ENCODE measurements at regions not wholly inside any gene's neighbourhood (a gene's known extent, or its start where the extent isn't known, plus 50 kb on each side); places are given as distances from the start of the nearest gene placed in this dataset.

DNA sequence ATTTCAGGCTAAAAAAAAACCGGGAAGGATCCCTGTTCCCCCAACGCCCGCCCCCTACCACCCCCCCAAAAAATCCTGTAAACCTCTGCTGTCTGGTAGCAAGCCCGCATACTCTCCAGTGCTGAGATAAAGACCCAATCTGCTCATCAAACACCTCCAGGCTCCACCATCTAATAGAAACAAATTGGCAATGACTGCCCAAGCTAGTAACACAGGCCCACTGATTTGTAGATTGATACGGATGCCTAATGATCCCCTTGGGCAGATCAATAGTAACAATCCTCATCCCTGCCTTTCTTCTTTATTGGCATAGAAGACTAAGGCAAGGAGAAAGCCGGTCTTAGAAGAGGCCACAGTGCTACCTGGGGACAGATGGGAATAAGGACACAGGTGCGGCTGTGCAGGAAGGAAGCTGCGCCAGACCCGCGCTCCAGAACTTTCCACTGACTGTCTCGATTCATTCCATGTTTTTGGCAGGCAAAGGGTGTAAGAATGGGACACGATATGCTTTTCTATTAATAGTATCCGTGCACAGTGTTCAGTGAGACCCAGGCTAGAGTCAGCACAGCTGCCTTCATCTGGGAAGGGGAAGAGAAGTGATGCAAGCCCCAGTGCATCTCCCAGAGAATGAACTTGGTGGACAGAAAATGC lies 407.6 kb upstream of the PSMD7 start:
- Histone ChIP-seq H3K27ac (ENCODE audit: insufficient read depth in 1 of 2, low read depth in 1 of 2, low read length in 2 of 2, poor library complexity in 1 of 2, severe bottlenecking in 2 of 2) (no peak overlapping the region), H3K9me3 (ENCODE audit: control extremely low read depth in 1 of 5, control insufficient read depth in 4 of 5, insufficient read depth in 2 of 5, low read depth in 1 of 5, low read length in 4 of 5) (peaks cover 0 to 2% (median 0%) of the 10 kb centered on the region in 5 experiments), H3K4me3 (ENCODE audit: control insufficient read depth in 1 of 7, extremely low read depth in 1 of 7, insufficient read depth in 4 of 7, low read depth in 2 of 7, low read length in 6 of 7) (no peak overlapping the region), H3K4me1 (ENCODE audit: control extremely low read depth in 1 of 4, control insufficient read depth in 4 of 4, insufficient read depth in 4 of 4, low read length in 3 of 4) (peaks cover 0 to 5% (median 0%) of the 10 kb centered on the region in 4 experiments), H3K27me3 (replicated peaks in 2 of 5; ENCODE audit: control insufficient read depth in 4 of 5, insufficient read depth in 5 of 5, low read length in 4 of 5) (peaks cover 5 to 67% (median 27%) of the 10 kb centered on the region in 5 experiments), H3K36me3 (ENCODE audit: control insufficient read depth in 4 of 4, insufficient read depth in 4 of 4, low read length in 3 of 4) (no peaks in the 10 kb centered on the region)
- WGBS (ENCODE audit: insufficient coverage) = 78% methylated on average over 8 of the region's 13 CpGs
- ChIA-PET POLR2A (no interaction called here), CTCF (interaction anchor here (0.9 kb wide), 1 partner anchor 9 kb away, joined by 3 read pairs; no protein-coding TSS in a partner anchor)
- DNase-seq = no peak

DNA sequence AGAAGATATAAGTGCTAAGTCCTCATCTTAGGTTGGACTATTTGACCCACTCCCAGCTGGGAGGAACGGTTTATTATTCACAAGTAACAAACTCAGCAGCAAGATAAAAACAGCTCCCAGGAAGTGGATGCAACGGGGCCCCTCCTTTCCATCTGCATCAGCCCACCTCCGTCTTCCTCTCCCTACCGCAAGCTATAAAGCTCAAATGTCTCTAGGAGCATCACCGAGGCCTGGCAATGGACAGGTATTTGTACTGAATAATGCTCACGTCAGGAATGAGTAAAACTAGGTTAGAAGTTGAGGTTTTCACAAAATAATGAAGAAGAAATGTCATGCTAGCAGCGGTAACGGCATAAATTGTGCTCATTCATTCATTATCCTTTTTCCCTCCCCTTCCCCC lies 408.7 kb upstream of the PSMD7 start:
- no peak overlapping the region for H3K27ac ChIP-seq (ENCODE audit: insufficient read depth in 1 of 2, low read depth in 1 of 2, low read length in 2 of 2, poor library complexity in 1 of 2, severe bottlenecking in 2 of 2)
- DNase-seq = no peak
- peaks cover 0 to 2% (median 0%) of the 10 kb centered on the region in 5 experiments for H3K9me3 ChIP-seq (ENCODE audit: control extremely low read depth in 1 of 5, control insufficient read depth in 4 of 5, insufficient read depth in 2 of 5, low read depth in 1 of 5, low read length in 4 of 5)
- no peak overlapping the region for H3K4me3 ChIP-seq (ENCODE audit: control insufficient read depth in 1 of 7, extremely low read depth in 1 of 7, insufficient read depth in 4 of 7, low read depth in 2 of 7, low read length in 6 of 7)
- POLR2A ChIA-PET = no interaction called here
- H3K4me1 ChIP-seq (ENCODE audit: control extremely low read depth in 1 of 4, control insufficient read depth in 4 of 4, insufficient read depth in 4 of 4, low read length in 3 of 4) = peaks cover 0 to 5% (median 0%) of the 10 kb centered on the region in 4 experiments
- 0% methylated on average over 1 of the region's 8 CpGs for WGBS (ENCODE audit: insufficient coverage)
- CTCF ChIA-PET = interaction anchor here (0.9 kb wide), 1 partner anchor 8 kb away, joined by 3 read pairs; no protein-coding TSS in a partner anchor
- H3K27me3 ChIP-seq (replicated peaks in 2 of 5; ENCODE audit: control insufficient read depth in 4 of 5, insufficient read depth in 5 of 5, low read length in 4 of 5) = peaks cover 4 to 69% (median 25%) of the 10 kb centered on the region in 5 experiments
- H3K36me3 ChIP-seq (ENCODE audit: control insufficient read depth in 4 of 4, insufficient read depth in 4 of 4, low read length in 3 of 4) = no peaks in the 10 kb centered on the region

DNA sequence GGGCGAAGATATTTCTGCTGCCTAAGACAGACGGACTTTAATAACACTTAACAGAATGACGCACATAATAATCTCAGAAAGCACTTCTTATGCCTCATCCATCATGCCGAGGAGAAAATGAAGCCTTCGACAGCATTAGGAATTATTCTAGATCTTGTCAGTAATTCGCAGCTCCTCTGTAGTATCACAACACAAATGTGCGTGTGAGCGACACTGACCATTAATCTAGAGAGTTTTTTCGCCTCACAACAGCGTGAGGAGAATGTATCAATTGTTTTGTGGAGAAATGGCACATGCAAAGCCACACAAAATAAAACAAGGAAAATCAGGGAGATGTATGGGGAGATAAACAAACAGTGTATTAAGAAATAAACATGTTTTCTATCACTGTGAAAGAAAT lies 410.2 kb upstream of the PSMD7 start:
- 97% methylated on average over 8 of the region's 10 CpGs for WGBS (ENCODE audit: insufficient coverage)
- DNase-seq = no peak
- no peaks in the 10 kb centered on the region for H3K36me3 ChIP-seq (ENCODE audit: control insufficient read depth in 4 of 4, insufficient read depth in 4 of 4, low read length in 3 of 4)
- peaks cover 0 to 5% (median 0%) of the 10 kb centered on the region in 4 experiments for H3K4me1 ChIP-seq (ENCODE audit: control extremely low read depth in 1 of 4, control insufficient read depth in 4 of 4, insufficient read depth in 4 of 4, low read length in 3 of 4)
- peaks cover 2 to 62% (median 29%) of the 10 kb centered on the region in 5 experiments for H3K27me3 ChIP-seq (replicated peaks in 2 of 5; ENCODE audit: control insufficient read depth in 4 of 5, insufficient read depth in 5 of 5, low read length in 4 of 5)
- CTCF ChIA-PET = no interaction called here
- H3K27ac ChIP-seq (ENCODE audit: insufficient read depth in 1 of 2, low read depth in 1 of 2, low read length in 2 of 2, poor library complexity in 1 of 2, severe bottlenecking in 2 of 2) = no peak overlapping the region
- POLR2A ChIA-PET = no interaction called here
- no peak overlapping the region for H3K4me3 ChIP-seq (ENCODE audit: control insufficient read depth in 1 of 7, extremely low read depth in 1 of 7, insufficient read depth in 4 of 7, low read depth in 2 of 7, low read length in 6 of 7)
- H3K9me3 ChIP-seq (ENCODE audit: control extremely low read depth in 1 of 5, control insufficient read depth in 4 of 5, insufficient read depth in 2 of 5, low read depth in 1 of 5, low read length in 4 of 5) = peaks cover 0 to 2% (median 0%) of the 10 kb centered on the region in 5 experiments

DNA sequence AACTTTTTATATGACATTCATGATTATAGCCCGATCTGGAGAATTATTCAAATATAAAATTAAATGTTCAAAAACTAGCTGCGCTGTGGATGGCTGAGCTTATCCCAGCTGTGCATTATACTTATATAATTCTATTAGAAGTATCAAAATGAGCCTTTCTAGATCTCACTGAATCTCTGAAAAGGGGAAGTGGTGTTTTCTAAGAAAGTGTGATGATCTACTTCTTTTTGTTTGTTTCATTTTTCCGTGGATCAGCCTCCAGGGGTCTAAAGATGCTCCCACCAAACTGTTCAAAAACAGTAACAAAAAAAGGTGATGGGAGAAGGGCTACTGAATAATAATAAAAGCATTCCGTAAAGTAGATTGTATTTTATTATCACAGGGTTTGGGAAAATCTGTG lies 411.3 kb upstream of the PSMD7 start:
- Histone ChIP-seq H3K27ac (ENCODE audit: insufficient read depth in 1 of 2, low read depth in 1 of 2, low read length in 2 of 2, poor library complexity in 1 of 2, severe bottlenecking in 2 of 2) (no peak overlapping the region), H3K4me1 (ENCODE audit: control extremely low read depth in 1 of 4, control insufficient read depth in 4 of 4, insufficient read depth in 4 of 4, low read length in 3 of 4) (no peaks in the 10 kb centered on the region), H3K9me3 (ENCODE audit: control extremely low read depth in 1 of 5, control insufficient read depth in 4 of 5, insufficient read depth in 2 of 5, low read depth in 1 of 5, low read length in 4 of 5) (no peaks in the 10 kb centered on the region), H3K4me3 (ENCODE audit: control insufficient read depth in 1 of 7, extremely low read depth in 1 of 7, insufficient read depth in 4 of 7, low read depth in 2 of 7, low read length in 6 of 7) (no peak overlapping the region), H3K27me3 (replicated peaks in 2 of 5; ENCODE audit: control insufficient read depth in 4 of 5, insufficient read depth in 5 of 5, low read length in 4 of 5) (peaks cover 2 to 51% (median 22%) of the 10 kb centered on the region in 5 experiments), H3K36me3 (ENCODE audit: control insufficient read depth in 4 of 4, insufficient read depth in 4 of 4, low read length in 3 of 4) (no peaks in the 10 kb centered on the region)
- ChIA-PET CTCF (no interaction called here), POLR2A (no interaction called here)
- 50% methylated on average over 2 of the region's 4 CpGs for WGBS (ENCODE audit: insufficient coverage)
- peak in 2 of 3 donors; percentile 13 to 18 for DNase-seq

DNA sequence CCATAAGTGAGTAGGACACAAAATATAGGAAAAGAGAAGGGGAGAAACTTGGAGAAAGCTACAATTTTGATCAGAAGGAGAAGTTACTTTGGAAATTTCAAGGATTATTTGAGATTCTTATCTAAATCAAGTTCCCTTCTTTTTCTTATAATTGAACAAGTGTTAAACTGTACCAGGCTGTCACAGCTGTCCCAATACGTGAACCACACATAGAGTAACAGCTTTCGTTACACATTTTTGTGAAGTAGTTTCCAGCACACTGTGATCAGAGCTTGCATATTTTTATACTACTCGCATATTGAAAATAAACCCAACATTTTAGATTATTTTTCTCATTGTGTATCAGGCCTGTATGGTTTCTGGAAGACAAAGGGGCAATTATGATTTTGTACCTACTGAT lies 412.8 kb upstream of the PSMD7 start:
- Histone ChIP-seq H3K4me3 (ENCODE audit: control insufficient read depth in 1 of 7, extremely low read depth in 1 of 7, insufficient read depth in 4 of 7, low read depth in 2 of 7, low read length in 6 of 7) (no peak overlapping the region), H3K27ac (ENCODE audit: insufficient read depth in 1 of 2, low read depth in 1 of 2, low read length in 2 of 2, poor library complexity in 1 of 2, severe bottlenecking in 2 of 2) (no peak overlapping the region), H3K27me3 (replicated peaks in 2 of 5; ENCODE audit: control insufficient read depth in 4 of 5, insufficient read depth in 5 of 5, low read length in 4 of 5) (peaks cover 0 to 44% (median 11%) of the 10 kb centered on the region in 5 experiments), H3K36me3 (ENCODE audit: control insufficient read depth in 4 of 4, insufficient read depth in 4 of 4, low read length in 3 of 4) (no peaks in the 10 kb centered on the region), H3K9me3 (ENCODE audit: control extremely low read depth in 1 of 5, control insufficient read depth in 4 of 5, insufficient read depth in 2 of 5, low read depth in 1 of 5, low read length in 4 of 5) (no peaks in the 10 kb centered on the region), H3K4me1 (ENCODE audit: control extremely low read depth in 1 of 4, control insufficient read depth in 4 of 4, insufficient read depth in 4 of 4, low read length in 3 of 4) (no peaks in the 10 kb centered on the region)
- DNase-seq = no peak
- CTCF ChIA-PET = interaction anchor here (1.7 to 1.8 kb wide), 2 partner anchors 10 to 1381 kb away, joined by 5 to 7 read pairs; no protein-coding TSS in a partner anchor
- POLR2A ChIA-PET = no interaction called here
- WGBS (ENCODE audit: insufficient coverage) = 94% methylated on average over 2 of the region's 3 CpGs

DNA sequence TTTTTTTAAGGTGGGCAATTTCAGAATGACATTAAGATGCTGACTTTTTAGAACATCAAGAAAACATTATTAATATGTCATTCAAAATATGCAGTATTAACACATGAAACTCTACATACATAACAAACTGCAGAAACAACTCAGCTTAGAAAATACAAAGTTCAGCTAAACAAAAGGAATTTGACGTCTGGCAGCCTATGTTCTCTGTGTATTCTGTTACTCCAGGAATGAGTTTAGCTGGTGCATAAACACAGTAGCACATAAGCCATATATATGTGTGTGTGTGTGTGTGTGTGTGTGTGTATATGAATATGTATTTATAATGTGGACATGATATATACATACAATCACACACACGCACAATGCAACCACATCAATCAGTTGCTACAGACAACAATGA lies 413.5 kb upstream of the PSMD7 start:
- ChIA-PET POLR2A (no interaction called here), CTCF (interaction anchor here (1.1 to 1.8 kb wide), 4 partner anchors 10 to 1754 kb away, joined by 3 to 7 read pairs (median 4); no protein-coding TSS in a partner anchor)
- no peaks in the 10 kb centered on the region for H3K4me1 ChIP-seq (ENCODE audit: control extremely low read depth in 1 of 4, control insufficient read depth in 4 of 4, insufficient read depth in 4 of 4, low read length in 3 of 4)
- H3K27ac ChIP-seq (ENCODE audit: insufficient read depth in 1 of 2, low read depth in 1 of 2, low read length in 2 of 2, poor library complexity in 1 of 2, severe bottlenecking in 2 of 2) = no peak overlapping the region
- H3K9me3 ChIP-seq (ENCODE audit: control extremely low read depth in 1 of 5, control insufficient read depth in 4 of 5, insufficient read depth in 2 of 5, low read depth in 1 of 5, low read length in 4 of 5) = no peaks in the 10 kb centered on the region
- no peak for DNase-seq
- H3K27me3 ChIP-seq (replicated peaks in 2 of 5; ENCODE audit: control insufficient read depth in 4 of 5, insufficient read depth in 5 of 5, low read length in 4 of 5) = peaks cover 0 to 37% (median 11%) of the 10 kb centered on the region in 5 experiments
- WGBS (ENCODE audit: insufficient coverage) = no CpG with 5 or more reads among the region's 2 CpGs
- H3K4me3 ChIP-seq (ENCODE audit: control insufficient read depth in 1 of 7, extremely low read depth in 1 of 7, insufficient read depth in 4 of 7, low read depth in 2 of 7, low read length in 6 of 7) = no peak overlapping the region
- no peaks in the 10 kb centered on the region for H3K36me3 ChIP-seq (ENCODE audit: control insufficient read depth in 4 of 4, insufficient read depth in 4 of 4, low read length in 3 of 4)

DNA sequence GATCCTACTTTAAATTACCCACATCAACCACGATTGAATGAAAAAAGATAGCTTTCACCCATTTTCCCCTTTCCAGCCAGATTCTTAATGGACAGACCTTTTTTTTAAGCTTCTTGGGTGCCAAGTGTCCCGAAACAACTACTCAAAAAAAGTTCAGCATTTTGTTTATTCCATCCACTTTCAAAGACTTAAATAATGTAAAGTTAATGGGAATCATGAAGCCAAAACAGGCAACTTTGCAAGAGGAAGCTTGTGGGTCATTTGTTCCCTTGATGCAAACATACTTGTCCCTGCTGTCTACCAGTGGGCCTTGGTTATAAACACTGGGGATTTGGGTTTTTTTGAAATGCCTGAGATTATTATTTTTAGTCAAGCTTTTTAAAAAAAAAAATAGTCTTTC lies 414.0 kb upstream of the PSMD7 start:
- H3K9me3 ChIP-seq (ENCODE audit: control extremely low read depth in 1 of 5, control insufficient read depth in 4 of 5, insufficient read depth in 2 of 5, low read depth in 1 of 5, low read length in 4 of 5) = no peaks in the 10 kb centered on the region
- H3K27ac ChIP-seq (ENCODE audit: insufficient read depth in 1 of 2, low read depth in 1 of 2, low read length in 2 of 2, poor library complexity in 1 of 2, severe bottlenecking in 2 of 2) = no peak overlapping the region
- DNase-seq = no peak
- H3K4me3 ChIP-seq (ENCODE audit: control insufficient read depth in 1 of 7, extremely low read depth in 1 of 7, insufficient read depth in 4 of 7, low read depth in 2 of 7, low read length in 6 of 7) = no peak overlapping the region
- POLR2A ChIA-PET = no interaction called here
- CTCF ChIA-PET = interaction anchor here (1.1 to 1.8 kb wide), 4 partner anchors 9 to 1754 kb away, joined by 3 to 7 read pairs (median 4); no protein-coding TSS in a partner anchor
- H3K4me1 ChIP-seq (ENCODE audit: control extremely low read depth in 1 of 4, control insufficient read depth in 4 of 4, insufficient read depth in 4 of 4, low read length in 3 of 4) = no peaks in the 10 kb centered on the region
- WGBS (ENCODE audit: insufficient coverage) = 83% methylated on average over 1 of the region's 2 CpGs
- no peaks in the 10 kb centered on the region for H3K36me3 ChIP-seq (ENCODE audit: control insufficient read depth in 4 of 4, insufficient read depth in 4 of 4, low read length in 3 of 4)
- peaks cover 0 to 33% (median 9%) of the 10 kb centered on the region in 5 experiments for H3K27me3 ChIP-seq (replicated peaks in 2 of 5; ENCODE audit: control insufficient read depth in 4 of 5, insufficient read depth in 5 of 5, low read length in 4 of 5)

All from common myeloid progenitor, CD34-positive (primary cell).